A549 (cell line): ENCODE measurements at regions not wholly inside any gene's neighbourhood (a gene's known extent, or its start where the extent isn't known, plus 50 kb on each side); places are given as distances from the start of the nearest gene placed in this dataset.

Experiments
- POLR2A ChIP-seq: IDR thresholded peaks from 2 replicates; pipeline ENCODE4 v1.6.1; 2012; ENCODE audit warnings: mild to moderate bottlenecking, low read length
- POLR2AphosphoS2 ChIP-seq: conservative IDR thresholded peaks from 2 replicates; pipeline ENCODE4 v1.6.1; 2012; ENCODE audit warnings: low read length, improper control_type of control experiment, inconsistent platforms
- TF ChIP-seq, protein P1 (sequence below): fragments of >200 bp; sonication (Bioruptor Twin); formaldehyde crosslinking; IDR thresholded peaks from 3 replicates; pipeline ENCODE4 v1.5.1; 2016

DNA sequence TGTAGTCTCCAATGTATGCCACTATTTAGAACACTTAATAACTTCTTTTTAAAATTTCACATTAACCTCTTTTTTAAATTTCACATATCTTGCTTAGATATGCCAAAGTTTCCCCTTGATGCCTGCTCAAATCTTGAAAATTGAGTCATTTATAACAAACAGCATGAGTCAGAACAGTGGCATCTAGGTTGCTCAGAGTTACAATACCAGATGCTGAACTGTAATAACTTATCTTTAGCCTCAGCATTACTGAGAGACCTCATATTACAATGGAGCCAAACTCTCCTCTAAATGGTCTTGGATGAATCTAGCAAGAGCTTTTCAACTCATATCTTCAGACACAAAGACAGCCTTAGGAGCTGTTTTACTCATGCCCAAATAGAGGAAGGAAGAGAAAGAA, 439.3 kb upstream of the ARPP21 start:
- TF ChIP-seq POLR2A (no peak), POLR2AphosphoS2 (no peak)
- TF ChIP-seq, protein P1, sequence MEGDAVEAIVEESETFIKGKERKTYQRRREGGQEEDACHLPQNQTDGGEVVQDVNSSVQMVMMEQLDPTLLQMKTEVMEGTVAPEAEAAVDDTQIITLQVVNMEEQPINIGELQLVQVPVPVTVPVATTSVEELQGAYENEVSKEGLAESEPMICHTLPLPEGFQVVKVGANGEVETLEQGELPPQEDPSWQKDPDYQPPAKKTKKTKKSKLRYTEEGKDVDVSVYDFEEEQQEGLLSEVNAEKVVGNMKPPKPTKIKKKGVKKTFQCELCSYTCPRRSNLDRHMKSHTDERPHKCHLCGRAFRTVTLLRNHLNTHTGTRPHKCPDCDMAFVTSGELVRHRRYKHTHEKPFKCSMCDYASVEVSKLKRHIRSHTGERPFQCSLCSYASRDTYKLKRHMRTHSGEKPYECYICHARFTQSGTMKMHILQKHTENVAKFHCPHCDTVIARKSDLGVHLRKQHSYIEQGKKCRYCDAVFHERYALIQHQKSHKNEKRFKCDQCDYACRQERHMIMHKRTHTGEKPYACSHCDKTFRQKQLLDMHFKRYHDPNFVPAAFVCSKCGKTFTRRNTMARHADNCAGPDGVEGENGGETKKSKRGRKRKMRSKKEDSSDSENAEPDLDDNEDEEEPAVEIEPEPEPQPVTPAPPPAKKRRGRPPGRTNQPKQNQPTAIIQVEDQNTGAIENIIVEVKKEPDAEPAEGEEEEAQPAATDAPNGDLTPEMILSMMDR, result no peak
